ENCODE measurements at regions not wholly inside any gene's neighbourhood (a gene's known extent, or its start where the extent isn't known, plus 50 kb on each side); places are given as distances from the start of the nearest gene placed in this dataset.

DNA sequence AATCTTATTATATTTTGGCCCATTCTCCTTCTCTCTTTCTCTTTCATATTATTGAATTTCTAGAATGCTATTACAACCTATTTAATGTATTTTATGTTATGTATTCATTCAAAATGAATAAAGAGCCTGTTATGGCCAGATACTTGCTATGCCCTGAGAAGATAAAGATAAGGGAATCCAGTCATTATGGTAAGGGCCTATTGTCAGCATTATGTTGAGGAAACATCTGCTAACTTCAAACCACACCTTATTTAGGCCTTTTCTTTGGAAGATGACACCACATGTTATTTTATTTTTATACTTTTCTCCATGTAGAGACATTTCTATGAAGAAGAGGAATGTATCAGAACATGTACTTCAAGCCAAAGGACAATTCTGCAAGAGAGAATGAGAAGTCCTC, 60.5 kb upstream of the MPP7 start:
- DNase-seq: no peak
- TF ChIP-seq, protein P1, sequence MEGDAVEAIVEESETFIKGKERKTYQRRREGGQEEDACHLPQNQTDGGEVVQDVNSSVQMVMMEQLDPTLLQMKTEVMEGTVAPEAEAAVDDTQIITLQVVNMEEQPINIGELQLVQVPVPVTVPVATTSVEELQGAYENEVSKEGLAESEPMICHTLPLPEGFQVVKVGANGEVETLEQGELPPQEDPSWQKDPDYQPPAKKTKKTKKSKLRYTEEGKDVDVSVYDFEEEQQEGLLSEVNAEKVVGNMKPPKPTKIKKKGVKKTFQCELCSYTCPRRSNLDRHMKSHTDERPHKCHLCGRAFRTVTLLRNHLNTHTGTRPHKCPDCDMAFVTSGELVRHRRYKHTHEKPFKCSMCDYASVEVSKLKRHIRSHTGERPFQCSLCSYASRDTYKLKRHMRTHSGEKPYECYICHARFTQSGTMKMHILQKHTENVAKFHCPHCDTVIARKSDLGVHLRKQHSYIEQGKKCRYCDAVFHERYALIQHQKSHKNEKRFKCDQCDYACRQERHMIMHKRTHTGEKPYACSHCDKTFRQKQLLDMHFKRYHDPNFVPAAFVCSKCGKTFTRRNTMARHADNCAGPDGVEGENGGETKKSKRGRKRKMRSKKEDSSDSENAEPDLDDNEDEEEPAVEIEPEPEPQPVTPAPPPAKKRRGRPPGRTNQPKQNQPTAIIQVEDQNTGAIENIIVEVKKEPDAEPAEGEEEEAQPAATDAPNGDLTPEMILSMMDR (IDR thresholded peaks at IDR 0.05; ENCODE audit: unreplicated experiment): no peak
- H3K27me3 Mint-ChIP-seq (ENCODE audit: unreplicated experiment): no peaks in the 10 kb centered on the region
- intact Hi-C loops (cut with micrococcal nuclease; ENCODE audit: unreplicated experiment): no loop called here
- no TSS peak for BruUV-seq (replicated peaks)
- no peaks in the 10 kb centered on the region for H3K36me3 Mint-ChIP-seq (ENCODE audit: insufficient read depth, unreplicated experiment)
- H3K27ac Mint-ChIP-seq (ENCODE audit: unreplicated experiment): no peak overlapping the region
- CTCF ChIA-PET: no interaction called here
- no peaks in the 10 kb centered on the region for H3K9me3 Mint-ChIP-seq (ENCODE audit: low read depth, unreplicated experiment)
- peaks cover 23% of the 10 kb centered on the region for H3K4me1 Mint-ChIP-seq (ENCODE audit: low read depth, unreplicated experiment)
- no peak overlapping the region for H3K4me3 Mint-ChIP-seq (ENCODE audit: low read depth, unreplicated experiment)

DNA sequence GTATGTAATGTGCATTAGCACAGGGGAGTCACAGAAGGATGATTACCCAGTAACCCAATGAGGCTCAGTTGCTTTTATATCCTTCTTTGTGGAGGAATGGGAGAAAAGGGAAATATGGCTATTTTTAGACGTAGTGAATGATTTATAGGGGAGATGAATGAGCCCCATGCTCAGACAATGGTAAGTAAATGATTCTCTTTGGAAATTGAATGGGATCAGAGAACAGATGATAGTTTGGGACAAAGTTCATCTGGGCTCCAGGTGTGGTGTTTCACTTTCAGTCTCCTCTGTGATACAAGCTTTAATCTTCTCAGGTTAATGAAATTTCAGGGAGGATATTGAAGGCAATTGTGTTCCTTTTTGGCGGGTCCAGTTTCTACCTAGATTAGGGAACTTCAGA, 63.0 kb upstream of the MPP7 start:
- CTCF ChIA-PET: interaction anchor here (1.7 kb wide), 1 partner anchor 63 kb away, joined by 5 read pairs; the partner anchor contains the start of gene MPP7
- no peak overlapping the region for H3K4me3 Mint-ChIP-seq (ENCODE audit: low read depth, unreplicated experiment)
- H3K27me3 Mint-ChIP-seq (ENCODE audit: unreplicated experiment): no peaks in the 10 kb centered on the region
- intact Hi-C loops (cut with micrococcal nuclease; ENCODE audit: unreplicated experiment): no loop called here
- no peak for DNase-seq
- H3K9me3 Mint-ChIP-seq (ENCODE audit: low read depth, unreplicated experiment): no peaks in the 10 kb centered on the region
- TF ChIP-seq, protein P1 (IDR thresholded peaks at IDR 0.05; ENCODE audit: unreplicated experiment): no peak
- BruUV-seq (replicated peaks): no TSS peak
- no peaks in the 10 kb centered on the region for H3K36me3 Mint-ChIP-seq (ENCODE audit: insufficient read depth, unreplicated experiment)
- no peak overlapping the region for H3K27ac Mint-ChIP-seq (ENCODE audit: unreplicated experiment)
- H3K4me1 Mint-ChIP-seq (ENCODE audit: low read depth, unreplicated experiment): peaks cover 15% of the 10 kb centered on the region

DNA sequence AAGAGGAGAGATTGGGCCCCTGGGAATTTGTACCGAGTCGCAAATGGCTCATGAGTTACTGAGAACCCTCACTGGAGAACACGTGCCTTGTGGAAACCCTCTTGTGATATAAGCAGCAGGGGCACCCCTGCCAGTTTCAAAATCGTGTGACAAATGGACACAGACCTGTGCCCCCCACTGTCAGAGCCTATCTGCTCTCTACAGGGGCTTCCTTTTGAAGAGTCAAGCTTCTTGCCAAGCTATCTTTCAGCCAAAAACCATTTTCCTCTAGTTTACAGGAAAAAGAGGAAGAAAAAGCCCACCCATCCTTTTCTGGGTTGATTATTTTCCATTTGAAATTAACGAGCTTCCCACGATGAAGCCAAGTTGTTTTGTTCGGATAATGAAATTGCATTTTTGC, 64.1 kb upstream of the MPP7 start:
- DNase-seq: no peak
- Mint-ChIP-seq H3K27me3 (ENCODE audit: unreplicated experiment) (no peaks in the 10 kb centered on the region), H3K36me3 (ENCODE audit: insufficient read depth, unreplicated experiment) (no peaks in the 10 kb centered on the region), H3K9me3 (ENCODE audit: low read depth, unreplicated experiment) (no peaks in the 10 kb centered on the region), H3K27ac (ENCODE audit: unreplicated experiment) (no peak overlapping the region), H3K4me1 (ENCODE audit: low read depth, unreplicated experiment) (peaks cover 15% of the 10 kb centered on the region), H3K4me3 (ENCODE audit: low read depth, unreplicated experiment) (no peak overlapping the region)
- intact Hi-C loops (cut with micrococcal nuclease; ENCODE audit: unreplicated experiment): no loop called here
- TF ChIP-seq, protein P1 (IDR thresholded peaks at IDR 0.05; ENCODE audit: unreplicated experiment): no peak
- BruUV-seq (replicated peaks): no TSS peak
- CTCF ChIA-PET: interaction anchor here (1.7 kb wide), 1 partner anchor 64 kb away, joined by 5 read pairs; the partner anchor contains the start of gene MPP7

DNA sequence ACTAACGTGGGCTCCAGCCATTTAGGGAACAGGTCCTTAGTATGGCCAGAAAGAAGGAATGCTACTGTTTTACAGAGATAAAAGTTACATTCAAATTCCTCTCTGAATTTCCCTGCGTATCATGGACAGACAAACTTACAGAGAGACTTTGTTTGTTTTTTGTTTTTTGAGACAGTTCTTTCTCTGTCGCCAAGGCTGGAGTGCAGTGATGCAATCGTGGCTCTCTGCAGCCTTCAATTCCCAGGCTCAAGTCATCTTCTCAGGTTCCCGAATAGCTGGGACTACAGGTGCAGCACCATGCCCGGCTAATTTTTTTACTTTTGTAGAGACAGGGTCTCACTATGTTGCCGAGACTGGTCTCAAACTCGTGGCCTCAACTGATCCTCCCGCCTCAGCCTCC, 64.5 kb upstream of the MPP7 start:
- BruUV-seq (replicated peaks): no TSS peak
- TF ChIP-seq, protein P1 (IDR thresholded peaks at IDR 0.05; ENCODE audit: unreplicated experiment): no peak
- Mint-ChIP-seq H3K27ac (ENCODE audit: unreplicated experiment) (no peak overlapping the region), H3K9me3 (ENCODE audit: low read depth, unreplicated experiment) (no peaks in the 10 kb centered on the region), H3K36me3 (ENCODE audit: insufficient read depth, unreplicated experiment) (no peaks in the 10 kb centered on the region), H3K4me3 (ENCODE audit: low read depth, unreplicated experiment) (no peak overlapping the region), H3K4me1 (ENCODE audit: low read depth, unreplicated experiment) (peaks cover 15% of the 10 kb centered on the region), H3K27me3 (ENCODE audit: unreplicated experiment) (no peaks in the 10 kb centered on the region)
- DNase-seq: no peak
- CTCF ChIA-PET: no interaction called here
- intact Hi-C loops (cut with micrococcal nuclease; ENCODE audit: unreplicated experiment): no loop called here

All from Calu3 (cell line).